HCT116 (cell line): ENCODE measurements at regions not wholly inside any gene's neighbourhood (a gene's known extent, or its start where the extent isn't known, plus 50 kb on each side); places are given as distances from the start of the nearest gene placed in this dataset.

Experiments
- ATAC-seq: fragments of 200-7000 bp; cut with Tn5 transposase; 2 replicates; pipeline ENCODE4 v1.9.1; 2020; ENCODE audit warnings: mild to moderate bottlenecking, moderate library complexity
- BruUV-seq: library from RNA; stranded (reverse); fragments of 400-500 nt; replicated peaks from 2 replicates; lab custom pipeline; 2021; lab: Mats Ljungman, UMichigan
- CTCF ChIA-PET: fragments of 300-600 bp; sonication (Branson Sonifier 250); formaldehyde crosslinking; loops from one replicate; lab custom pipeline; 2021; ENCODE audit warnings: antibody characterized with exemption; lab: Charles Lee
- POLR2A ChIA-PET: fragments of 300-600, 350-600 bp; sonication (Branson Sonifier 250); formaldehyde crosslinking; loops from one replicate; lab custom pipeline; 2021; ENCODE audit warnings: antibody characterized with exemption; lab: Charles Lee
- RAD21 ChIA-PET, 2 experiments: fragments of 300-600 bp; sonication (Branson Sonifier 250); formaldehyde crosslinking; loops; one replicate each; lab custom pipeline; 2023; ENCODE audit warnings: low total read pairs in 2 of 2; ENCODE audit not compliant: uncharacterized antibody in 2 of 2, unreplicated experiment in 2 of 2, low non-redundant PET in 1 of 2; lab: Charles Lee
- DNase-seq: peaks from one replicate; pipeline ENCODE4 v3.0.0-alpha.2; 2010; ENCODE audit warnings: low read depth, low spot score
- H2AFZ ChIP-seq: fragments of 200-600 bp; shearing (Covaris generic), sonication (generic); 2 replicates; pipeline ENCODE4 v1.6.1; 2017; ENCODE audit warnings: low read depth, mixed run types, mixed read lengths, antibody characterized with exemption, low read length; ENCODE audit not compliant: poor library complexity, severe bottlenecking
- H3K27ac ChIP-seq: 2 replicates; pipeline ENCODE4 v1.5.1; 2012; ENCODE audit warnings: low read depth, low read length
- H3K27me3 ChIP-seq: fragments of 200-600 bp; sonication (generic); 2 replicates; pipeline ENCODE4 v1.6.1; 2016; ENCODE audit warnings: mixed run types, low read length, mixed read lengths; ENCODE audit not compliant: insufficient read depth
- H3K36me3 ChIP-seq, 2 experiments: fragments of 200-500 bp in 1 of 2; fragments of 200-600 bp in 1 of 2; sonication (Bioruptor generic) in 1 of 2; sonication (generic) in 1 of 2; 2 replicates each; pipeline versions ENCODE4 v1.5.1 to v1.6.1; 2014 to 2016; ENCODE audit warnings: low read length in 2 of 2, inconsistent platforms in 1 of 2, mixed read lengths in 1 of 2, mixed run types in 1 of 2; ENCODE audit not compliant: insufficient read depth in 2 of 2, control insufficient read depth in 1 of 2
- H3K4me1 ChIP-seq, 2 experiments: fragments of 200-600 bp in 1 of 2; sonication (generic) in 1 of 2; 2 replicates each; pipeline versions ENCODE4 v1.5.1 to v1.6.1; 2012 to 2017; ENCODE audit warnings: low read length in 2 of 2, inconsistent platforms in 1 of 2, mild to moderate bottlenecking in 1 of 2, mixed read lengths in 1 of 2, mixed run types in 1 of 2, moderate library complexity in 1 of 2; ENCODE audit not compliant: insufficient read depth in 2 of 2, control insufficient read depth in 1 of 2
- H3K4me2 ChIP-seq: fragments of 200-600 bp; sonication (generic); 2 replicates; pipeline ENCODE4 v1.6.1; 2017; ENCODE audit warnings: mixed run types, low read length, mixed read lengths
- H3K4me3 ChIP-seq, 2 experiments: fragments of 200-600 bp in 1 of 2; sonication (generic) in 1 of 2; replicated peaks in 1 of 2; 2 replicates each; pipeline ENCODE4 v1.5.1; 2011 to 2016; ENCODE audit warnings: low read length in 2 of 2, control low read depth in 1 of 2, low read depth in 1 of 2, mild to moderate bottlenecking in 1 of 2, mixed read lengths in 1 of 2, mixed run types in 1 of 2
- H3K79me2 ChIP-seq: fragments of 200-600 bp; sonication (generic); 2 replicates; pipeline ENCODE4 v1.6.1; 2017; ENCODE audit warnings: mild to moderate bottlenecking, mixed run types, low read length, moderate library complexity, mixed read lengths; ENCODE audit not compliant: insufficient read depth
- H3K9ac ChIP-seq: fragments of 200-600 bp; sonication (generic); 2 replicates; pipeline ENCODE4 v1.6.1; 2016; ENCODE audit warnings: low read length, mixed read lengths
- H3K9me2 ChIP-seq: fragments of 200-600 bp; sonication (generic), shearing (Covaris generic); 2 replicates; pipeline ENCODE4 v1.6.1; 2017; ENCODE audit warnings: mixed run types, mild to moderate bottlenecking, moderate library complexity; ENCODE audit not compliant: insufficient read depth
- H3K9me3 ChIP-seq, 2 experiments: fragments of 200-500 bp in 1 of 2; fragments of 200-600 bp in 1 of 2; sonication (Bioruptor generic) in 1 of 2; sonication (generic) in 1 of 2; 2 replicates each; pipeline ENCODE4 v1.6.1; 2014 to 2017; ENCODE audit warnings: low read length in 2 of 2, mixed read lengths in 2 of 2, inconsistent platforms in 1 of 2, low read depth in 1 of 2, mild to moderate bottlenecking in 1 of 2, mixed run types in 1 of 2, moderate library complexity in 1 of 2; ENCODE audit not compliant: control insufficient read depth in 1 of 2, insufficient read depth in 1 of 2
- H4K20me1 ChIP-seq: fragments of 200-600 bp; sonication (generic), shearing (Covaris generic); 2 replicates; pipeline ENCODE4 v1.6.1; 2017; ENCODE audit warnings: mixed run types, mild to moderate bottlenecking, moderate library complexity; ENCODE audit not compliant: insufficient read depth
- CTCF ChIP-seq, 3 experiments: fragments of 200-600 bp in 1 of 3; sonication (generic) in 1 of 3; IDR thresholded peaks in 2 of 3; conservative IDR thresholded peaks in 1 of 3; 2 replicates each; pipeline ENCODE4 v1.5.1; 2012 to 2017; ENCODE audit warnings: low read depth in 2 of 3, low read length in 2 of 3, antibody characterized with exemption in 1 of 3, borderline replicate concordance in 1 of 3, control low read depth in 1 of 3, mild to moderate bottlenecking in 1 of 3, mixed read lengths in 1 of 3, mixed run types in 1 of 3, moderate library complexity in 1 of 3; ENCODE audit not compliant: insufficient read depth in 1 of 3
- EGR1 ChIP-seq: IDR thresholded peaks from 2 replicates; pipeline ENCODE4 v1.6.1; 2012; ENCODE audit warnings: low read depth
- ELF1 ChIP-seq: IDR thresholded peaks from 2 replicates; pipeline ENCODE4 v1.6.1; 2012; ENCODE audit warnings: low read depth, borderline replicate concordance
- EZH2phosphoT487 ChIP-seq: fragments of 200-600 bp; IDR thresholded peaks from 2 replicates; pipeline ENCODE4 v1.6.1; 2018; ENCODE audit warnings: antibody characterized with exemption, borderline replicate concordance
- JUND ChIP-seq: IDR thresholded peaks from 2 replicates; pipeline ENCODE4 v1.6.1; 2012
- POLR2A ChIP-seq: IDR thresholded peaks from 2 replicates; pipeline ENCODE4 v1.7.0; 2011; ENCODE audit warnings: borderline replicate concordance; ENCODE audit not compliant: insufficient read depth, insufficient read length; ENCODE audit errors: extremely low read depth
- REST ChIP-seq: IDR thresholded peaks from 2 replicates; pipeline ENCODE4 v1.6.1; 2012; ENCODE audit warnings: low read depth
- TCF7L2 ChIP-seq: IDR thresholded peaks from 2 replicates; pipeline ENCODE4 v1.7.0; 2011; ENCODE audit warnings: borderline replicate concordance, inconsistent platforms; ENCODE audit not compliant: insufficient read depth, insufficient read length; ENCODE audit errors: extremely low read depth
- YY1 ChIP-seq: IDR thresholded peaks from 2 replicates; pipeline ENCODE4 v1.6.1; 2011; ENCODE audit warnings: low read length, low read depth, moderate library complexity, mild to moderate bottlenecking; ENCODE audit not compliant: insufficient replicate concordance; ENCODE audit errors: extremely low read depth
- ZBTB33 ChIP-seq: IDR thresholded peaks from 2 replicates; pipeline ENCODE4 v1.6.1; 2011; ENCODE audit warnings: mild to moderate bottlenecking, low read length, moderate library complexity; ENCODE audit not compliant: insufficient replicate concordance; ENCODE audit errors: extremely low read depth
- ZNF274 ChIP-seq: fragments of 200-500 bp; sonication (Bioruptor generic); IDR thresholded peaks from 2 replicates; pipeline ENCODE4 v1.6.1; 2014; ENCODE audit warnings: mild to moderate bottlenecking, low read depth, low read length, inconsistent platforms
- intact Hi-C: fragments of 100-400 bp; cut with micrococcal nuclease; formaldehyde crosslinking; loops from 2 replicates; pipeline ENCODE4 v1.10.0; 2022

GRCh38 chr2:236889791-236890704, 195.6 kb upstream of the COPS8 start (continued):
- TF ChIP-seq CTCF (IDR thresholded peaks at IDR 0.05 in 2 of 3, conservative IDR thresholded peaks at IDR 0.05 in 1 of 3; ENCODE audit: borderline replicate concordance in 1 of 3, insufficient read depth in 1 of 3, low read depth in 2 of 3, low read length in 2 of 3), result no peak
- no peak for TF ChIP-seq EZH2phosphoT487
- no peak for TF ChIP-seq ELF1

GRCh38 chr2:236892721-236893120, 193.0 kb upstream of the COPS8 start:
- RAD21 ChIA-PET, result interaction anchor here in 1 of 2 experiments (0.7 kb wide), 1 partner anchor 233 kb away, joined by 3 read pairs; no protein-coding TSS in a partner anchor
- H3K27ac ChIP-seq, result no peak overlapping the region
- H3K4me1 ChIP-seq, result no peaks in the 10 kb centered on the region
- POLR2A ChIA-PET, result no interaction called here
- ATAC-seq, result no peak
- H3K36me3 ChIP-seq, result no peaks in the 10 kb centered on the region
- H4K20me1 ChIP-seq, result no peaks in the 10 kb centered on the region
- CTCF ChIA-PET, result no interaction called here
- intact Hi-C loops, result no loop called here
- no peaks in the 10 kb centered on the region for H3K9me3 ChIP-seq
- no peak overlapping the region for H3K9ac ChIP-seq
- no peak overlapping the region for H3K4me2 ChIP-seq
- BruUV-seq, result no TSS peak
- no peak overlapping the region for H3K4me3 ChIP-seq
- H3K9me2 ChIP-seq, result no peaks in the 10 kb centered on the region
- H2AFZ ChIP-seq, result no peak overlapping the region
- DNase-seq, result no peak
- H3K79me2 ChIP-seq, result no peaks in the 10 kb centered on the region
- peaks cover 27% of the 10 kb centered on the region for H3K27me3 ChIP-seq
- TF ChIP-seq TCF7L2, result no peak
- no peak for TF ChIP-seq REST
- TF ChIP-seq EGR1, result no peak
- no peak for TF ChIP-seq ZBTB33
- no peak for TF ChIP-seq CTCF (IDR thresholded peaks at IDR 0.05 in 2 of 3, conservative IDR thresholded peaks at IDR 0.05 in 1 of 3; ENCODE audit: borderline replicate concordance in 1 of 3, insufficient read depth in 1 of 3, low read depth in 2 of 3, low read length in 2 of 3)
- no peak for TF ChIP-seq ZNF274
- TF ChIP-seq POLR2A, result no peak
- no peak for TF ChIP-seq YY1
- TF ChIP-seq JUND, result no peak
